Naive B cell (primary cell): ENCODE measurements at regions not wholly inside any gene's neighbourhood (a gene's known extent, or its start where the extent isn't known, plus 50 kb on each side); places are given as distances from the start of the nearest gene placed in this dataset.
"Not testable (repeated sequence)": the region's sequence is repeated elsewhere in the genome, so short reads cannot be mapped to it uniquely, and the experiment has no call there.

ENCODE experiments used
- ATAC-seq, 2 donors: fragments of 150-1000 bp; cut with Tn5 transposase; 2 replicates each; pipeline ENCODE4 v1.10.0; 2021; ENCODE audit warnings: low read depth in 2 of 2, mild to moderate bottlenecking in 2 of 2, moderate library complexity in 2 of 2
- DNase-seq: peaks from one replicate; pipeline ENCODE4 v3.0.0; 2022
- H3K27ac Mint-ChIP-seq, 6 donors: one replicate each; pipeline ENCODE4 v1.8.0; 2020 to 2022; ENCODE audit warnings: mild to moderate bottlenecking in 6 of 6, mixed read lengths in 6 of 6, moderate library complexity in 5 of 6, inconsistent platforms in 2 of 6
- H3K27me3 Mint-ChIP-seq, 3 donors: one replicate each; pipeline ENCODE4 v1.8.0; 2021 to 2022; ENCODE audit warnings: mixed read lengths in 3 of 3, mild to moderate bottlenecking in 1 of 3
- H3K36me3 Mint-ChIP-seq, 2 donors: one replicate each; pipeline ENCODE4 v1.8.0; 2020 to 2022; ENCODE audit warnings: mixed read lengths in 2 of 2, inconsistent platforms in 1 of 2, mild to moderate bottlenecking in 1 of 2
- H3K4me1 Mint-ChIP-seq, 3 donors: one replicate each; pipeline ENCODE4 v1.8.0; 2020 to 2022; ENCODE audit warnings: mixed read lengths in 3 of 3, inconsistent platforms in 1 of 3, mild to moderate bottlenecking in 1 of 3, moderate library complexity in 1 of 3
- H3K4me3 Mint-ChIP-seq, 8 donors: one replicate each; pipeline ENCODE4 v1.8.0; 2020 to 2022; ENCODE audit warnings: mild to moderate bottlenecking in 8 of 8, mixed read lengths in 8 of 8, moderate library complexity in 8 of 8, inconsistent platforms in 2 of 8
- H3K9me3 Mint-ChIP-seq, 7 donors: one replicate each; pipeline ENCODE4 v1.8.0; 2020 to 2022; ENCODE audit warnings: mixed read lengths in 7 of 7, mild to moderate bottlenecking in 5 of 7, inconsistent platforms in 2 of 7, moderate library complexity in 1 of 7

GRCh38 chr7:84941936-84942335, 244.9 kb downstream of the SEMA3D start:
- Mint-ChIP-seq H3K4me1 (no peaks in the 10 kb centered on the region), H3K9me3 (peaks cover 0 to 6% (median 2%) of the 10 kb centered on the region in 7 donors), H3K27me3 (no peaks in the 10 kb centered on the region), H3K4me3 (no peak overlapping the region), H3K27ac (no peak overlapping the region), H3K36me3 (no peaks in the 10 kb centered on the region)
- DNase-seq (no peak), ATAC-seq (no peak)

GRCh38 chr7:84941291-84941690, 245.6 kb downstream of the SEMA3D start:
- no peaks in the 10 kb centered on the region for H3K36me3 Mint-ChIP-seq
- H3K27me3 Mint-ChIP-seq: no peaks in the 10 kb centered on the region
- H3K27ac Mint-ChIP-seq: peak overlapping the region in 1 of 6 donors; percentile 53
- no peaks in the 10 kb centered on the region for H3K4me1 Mint-ChIP-seq
- no peak overlapping the region for H3K4me3 Mint-ChIP-seq
- no peak for DNase-seq
- ATAC-seq: no peak
- H3K9me3 Mint-ChIP-seq: peaks cover 0 to 6% (median 2%) of the 10 kb centered on the region in 7 donors

- no peak overlapping the region for H3K27ac Mint-ChIP-seq
- H3K9me3 Mint-ChIP-seq: peaks cover 0 to 6% (median 2%) of the 10 kb centered on the region in 7 donors
- no peaks in the 10 kb centered on the region for H3K36me3 Mint-ChIP-seq
- H3K4me1 Mint-ChIP-seq: no peaks in the 10 kb centered on the region
- H3K4me3 Mint-ChIP-seq: no peak overlapping the region
- ATAC-seq (no peak), DNase-seq (no peak)
- H3K27me3 Mint-ChIP-seq: no peaks in the 10 kb centered on the region
Measured at GRCh38 chr7:84939888-84940287, 247.0 kb downstream of the SEMA3D start.

DNA sequence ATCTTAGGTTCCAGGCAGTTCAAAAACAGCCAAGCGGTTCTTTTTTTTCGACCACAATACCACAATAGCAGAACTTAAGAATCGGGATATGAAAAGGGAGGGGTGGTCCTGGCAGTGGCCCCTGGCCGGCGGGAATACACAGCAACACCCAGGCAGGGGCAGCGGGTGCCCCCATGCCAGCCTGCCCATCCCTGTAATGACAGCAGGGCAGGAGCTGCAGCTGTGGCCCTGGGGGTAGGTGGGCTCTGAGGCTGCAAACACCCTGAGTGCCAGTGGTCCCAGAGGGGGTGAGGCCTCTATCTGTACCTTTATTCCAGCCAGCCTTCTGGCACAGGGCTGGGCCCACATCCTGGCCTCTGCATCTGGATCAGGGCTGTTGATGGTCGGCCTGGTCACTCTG, 247.4 kb downstream of the SEMA3D start:
- Mint-ChIP-seq H3K4me1 (no peaks in the 10 kb centered on the region), H3K27me3 (no peaks in the 10 kb centered on the region), H3K27ac (no peak overlapping the region), H3K4me3 (no peak overlapping the region), H3K36me3 (no peaks in the 10 kb centered on the region), H3K9me3 (peaks cover 0 to 6% (median 2%) of the 10 kb centered on the region in 7 donors)
- ATAC-seq (no peak), DNase-seq (no peak)

- no peaks in the 10 kb centered on the region for H3K27me3 Mint-ChIP-seq
- no peak overlapping the region for H3K4me3 Mint-ChIP-seq
- no peak overlapping the region for H3K27ac Mint-ChIP-seq
- no peaks in the 10 kb centered on the region for H3K36me3 Mint-ChIP-seq
- ATAC-seq (no peak), DNase-seq (no peak)
- peaks cover 0 to 15% (median 5%) of the 10 kb centered on the region in 7 donors for H3K9me3 Mint-ChIP-seq
- no peaks in the 10 kb centered on the region for H3K4me1 Mint-ChIP-seq
Measured at GRCh38 chr7:84924353-84924752, 262.5 kb downstream of the SEMA3D start.

GRCh38 chr7:84923348-84923747, 263.5 kb downstream of the SEMA3D start:
- H3K4me1 Mint-ChIP-seq: no peaks in the 10 kb centered on the region
- H3K27me3 Mint-ChIP-seq: no peaks in the 10 kb centered on the region
- no peaks in the 10 kb centered on the region for H3K36me3 Mint-ChIP-seq
- H3K4me3 Mint-ChIP-seq: no peak overlapping the region
- peaks cover 0 to 21% (median 8%) of the 10 kb centered on the region in 7 donors for H3K9me3 Mint-ChIP-seq
- no peak overlapping the region for H3K27ac Mint-ChIP-seq
- DNase-seq (no peak), ATAC-seq (no peak)

- Mint-ChIP-seq H3K36me3 (no peaks in the 10 kb centered on the region), H3K4me3 (no peak overlapping the region), H3K27ac (no peak overlapping the region), H3K27me3 (no peaks in the 10 kb centered on the region), H3K9me3 (peaks cover 2 to 21% (median 6%) of the 10 kb centered on the region in 7 donors), H3K4me1 (no peaks in the 10 kb centered on the region)
- no peak for ATAC-seq
- no peak for DNase-seq
Measured at GRCh38 chr7:84921154-84921553, 265.7 kb downstream of the SEMA3D start.

DNA sequence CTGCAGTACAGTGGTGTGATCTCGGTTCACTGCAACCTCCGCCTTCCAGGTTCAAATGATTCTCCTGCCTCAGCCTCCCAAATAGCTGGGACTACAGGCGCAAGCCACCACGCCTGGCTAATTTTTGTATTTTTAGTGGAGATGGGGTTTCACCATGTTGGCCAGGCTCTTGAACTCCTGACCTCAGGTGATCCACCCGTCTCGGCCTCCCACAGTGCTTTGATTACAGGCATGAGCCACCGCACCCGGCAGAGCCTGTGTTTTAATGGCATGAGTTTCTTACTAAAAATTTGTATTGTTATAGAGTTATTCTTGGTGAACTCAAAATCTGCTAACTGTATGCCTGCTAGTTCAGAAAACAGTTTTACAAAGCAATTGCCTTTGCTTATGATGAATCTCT, 269.9 kb downstream of the SEMA3D start:
- not testable (repeated sequence) for H3K27ac Mint-ChIP-seq, ATAC-seq, H3K4me1 Mint-ChIP-seq, DNase-seq, H3K27me3 Mint-ChIP-seq, H3K36me3 Mint-ChIP-seq
- H3K4me3 Mint-ChIP-seq: peak overlapping the region in 1 of 8 donors; percentile 75
- peaks cover 2 to 21% (median 6%) of the 10 kb centered on the region in 7 donors for H3K9me3 Mint-ChIP-seq

GRCh38 chr7:84916161-84916560, 270.7 kb downstream of the SEMA3D start:
- Mint-ChIP-seq H3K36me3 (no peaks in the 10 kb centered on the region), H3K27ac (no peak overlapping the region), H3K4me1 (no peaks in the 10 kb centered on the region), H3K9me3 (peaks cover 2 to 21% (median 6%) of the 10 kb centered on the region in 7 donors), H3K4me3 (no peak overlapping the region), H3K27me3 (no peaks in the 10 kb centered on the region)
- DNase-seq (no peak), ATAC-seq (no peak)

DNA sequence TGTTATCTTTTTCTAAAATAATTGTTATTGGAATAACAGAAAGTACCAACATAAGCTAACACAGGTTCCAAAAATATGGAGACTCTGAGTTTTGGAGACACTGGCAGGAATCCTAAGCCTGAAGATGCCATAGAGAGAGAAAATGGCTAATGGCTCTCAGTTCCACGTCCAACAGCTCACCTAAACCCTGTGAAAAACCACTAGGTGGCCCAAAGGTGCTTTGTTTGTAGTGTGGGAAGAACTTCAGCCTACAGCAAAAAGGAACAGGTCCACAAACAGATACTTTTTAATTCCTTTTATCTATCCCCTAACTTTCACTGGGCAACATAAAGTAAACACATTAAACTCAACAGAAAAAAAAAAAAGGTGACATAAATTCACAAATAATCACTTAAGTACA, 272.3 kb downstream of the SEMA3D start:
- no peaks in the 10 kb centered on the region for H3K27me3 Mint-ChIP-seq
- H3K9me3 Mint-ChIP-seq: peaks cover 2 to 11% (median 6%) of the 10 kb centered on the region in 7 donors
- ATAC-seq: no peak
- H3K4me3 Mint-ChIP-seq: no peak overlapping the region
- no peaks in the 10 kb centered on the region for H3K36me3 Mint-ChIP-seq
- no peak overlapping the region for H3K27ac Mint-ChIP-seq
- no peaks in the 10 kb centered on the region for H3K4me1 Mint-ChIP-seq
- no peak for DNase-seq

- Mint-ChIP-seq H3K27ac (no peak overlapping the region), H3K9me3 (peaks cover under 1 to 3% (median 3%) of the 10 kb centered on the region in 7 donors), H3K36me3 (no peaks in the 10 kb centered on the region), H3K4me3 (no peak overlapping the region), H3K27me3 (no peaks in the 10 kb centered on the region), H3K4me1 (no peaks in the 10 kb centered on the region)
- ATAC-seq: no peak
- no peak for DNase-seq
Measured at GRCh38 chr7:84913731-84914130, 273.1 kb downstream of the SEMA3D start.

GRCh38 chr7:84912993-84913635, 273.7 kb downstream of the SEMA3D start:
- no peaks in the 10 kb centered on the region for H3K4me1 Mint-ChIP-seq
- no peaks in the 10 kb centered on the region for H3K36me3 Mint-ChIP-seq
- ATAC-seq: no peak
- H3K27me3 Mint-ChIP-seq: no peaks in the 10 kb centered on the region
- no peak overlapping the region for H3K27ac Mint-ChIP-seq
- peaks cover 0 to 3% (median 0%) of the 10 kb centered on the region in 7 donors for H3K9me3 Mint-ChIP-seq
- H3K4me3 Mint-ChIP-seq: peak overlapping the region in 1 of 8 donors; percentile 50
- no peak for DNase-seq

DNA sequence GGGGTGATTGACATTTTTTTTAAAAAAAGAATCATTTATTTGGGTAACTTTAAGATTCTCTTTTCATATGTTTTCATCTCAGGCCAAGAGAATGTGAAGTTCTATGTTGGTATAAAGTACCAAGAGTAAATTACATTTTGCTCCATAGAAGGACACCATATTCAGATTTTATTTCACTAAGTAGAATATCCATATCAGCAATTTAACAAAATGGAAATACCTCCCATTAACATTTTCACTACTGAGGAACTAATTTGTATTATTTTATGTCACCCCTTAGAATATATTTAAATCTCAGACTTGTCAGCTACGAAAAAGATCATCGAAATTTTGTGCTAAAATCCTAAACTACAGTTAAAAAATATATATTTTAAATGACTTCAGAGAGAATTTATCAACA, 274.3 kb downstream of the SEMA3D start:
- Mint-ChIP-seq H3K4me3 (no peak overlapping the region), H3K9me3 (peaks cover 0 to 3% (median 0%) of the 10 kb centered on the region in 7 donors), H3K36me3 (no peaks in the 10 kb centered on the region), H3K27me3 (no peaks in the 10 kb centered on the region), H3K27ac (no peak overlapping the region), H3K4me1 (no peaks in the 10 kb centered on the region)
- DNase-seq (no peak), ATAC-seq (no peak)

GRCh38 chr7:84912018-84912417, 274.8 kb downstream of the SEMA3D start:
- H3K36me3 Mint-ChIP-seq: no peaks in the 10 kb centered on the region
- DNase-seq (no peak), ATAC-seq (no peak)
- H3K4me1 Mint-ChIP-seq: no peaks in the 10 kb centered on the region
- no peak overlapping the region for H3K27ac Mint-ChIP-seq
- no peak overlapping the region for H3K4me3 Mint-ChIP-seq
- H3K27me3 Mint-ChIP-seq: no peaks in the 10 kb centered on the region
- H3K9me3 Mint-ChIP-seq: peaks cover 0 to 3% (median 0%) of the 10 kb centered on the region in 7 donors

- DNase-seq (no peak), ATAC-seq (no peak)
- H3K9me3 Mint-ChIP-seq: peaks cover 0 to 3% (median 0%) of the 10 kb centered on the region in 7 donors
- no peak overlapping the region for H3K4me3 Mint-ChIP-seq
- H3K4me1 Mint-ChIP-seq: no peaks in the 10 kb centered on the region
- H3K27me3 Mint-ChIP-seq: no peaks in the 10 kb centered on the region
- no peaks in the 10 kb centered on the region for H3K36me3 Mint-ChIP-seq
- no peak overlapping the region for H3K27ac Mint-ChIP-seq
Measured at GRCh38 chr7:84911077-84911476, 275.8 kb downstream of the SEMA3D start.
